Mesendoderm (in vitro differentiated cells): ENCODE measurements at regions not wholly inside any gene's neighbourhood (a gene's known extent, or its start where the extent isn't known, plus 50 kb on each side); places are given as distances from the start of the nearest gene placed in this dataset.

Experiments used
- DNase-seq: peaks from one replicate; pipeline ENCODE4 v3.0.0; 2013
- H2AK5ac ChIP-seq: 2 replicates; pipeline ENCODE4 v1.6.1; 2013; ENCODE audit warnings: low read length, inconsistent platforms
- H2BK120ac ChIP-seq: 2 replicates; pipeline ENCODE4 v1.6.1; 2013; ENCODE audit warnings: low read depth, mild to moderate bottlenecking, low read length, moderate library complexity, mixed read lengths
- H2BK15ac ChIP-seq: replicated peaks from 2 replicates; pipeline ENCODE4 v1.6.1; 2013; ENCODE audit warnings: low read depth, mild to moderate bottlenecking, moderate library complexity
- H2BK5ac ChIP-seq: 2 replicates; pipeline ENCODE4 v1.6.1; 2013; ENCODE audit warnings: low read length, inconsistent platforms
- H3K18ac ChIP-seq: 2 replicates; pipeline ENCODE4 v1.6.1; 2013; ENCODE audit warnings: mild to moderate bottlenecking, low read length, mixed read lengths
- H3K23ac ChIP-seq: one replicate; pipeline ENCODE4 v1.6.1; 2013; ENCODE audit warnings: low read length
- H3K27ac ChIP-seq: 2 replicates; pipeline ENCODE4 v1.5.1; 2013; ENCODE audit warnings: low read depth, mild to moderate bottlenecking, inconsistent platforms, low read length, moderate library complexity
- H3K27me3 ChIP-seq: 2 replicates; pipeline ENCODE4 v1.6.1; 2013; ENCODE audit warnings: low read length, control low read depth, mild to moderate bottlenecking, inconsistent platforms; ENCODE audit not compliant: insufficient read depth, poor library complexity
- H3K36me3 ChIP-seq: 2 replicates; pipeline ENCODE4 v1.6.1; 2013; ENCODE audit warnings: low read length, inconsistent platforms; ENCODE audit not compliant: control insufficient read depth, insufficient read depth
- H3K4ac ChIP-seq: one replicate; pipeline ENCODE4 v1.6.1; 2013; ENCODE audit warnings: low read depth, mild to moderate bottlenecking, low read length, moderate library complexity
- H3K4me1 ChIP-seq: 2 replicates; pipeline ENCODE4 v1.6.1; 2013; ENCODE audit warnings: low read depth, low read length, inconsistent platforms; ENCODE audit not compliant: control insufficient read depth
- H3K4me2 ChIP-seq: 2 replicates; pipeline ENCODE4 v1.6.1; 2013; ENCODE audit warnings: low read length
- H3K4me3 ChIP-seq: 2 replicates; pipeline ENCODE4 v1.5.1; 2013; ENCODE audit warnings: mild to moderate bottlenecking, low read length
- H3K56ac ChIP-seq: one replicate; pipeline ENCODE4 v1.6.1; 2013; ENCODE audit warnings: low read length
- H3K79me1 ChIP-seq: 2 replicates; pipeline ENCODE4 v1.6.1; 2013; ENCODE audit warnings: low read length, inconsistent platforms
- H3K79me2 ChIP-seq: 2 replicates; pipeline ENCODE4 v1.6.1; 2013; ENCODE audit warnings: mild to moderate bottlenecking, low read length; ENCODE audit not compliant: control insufficient read depth, insufficient read depth
- H3K9ac ChIP-seq: 2 replicates; pipeline ENCODE4 v1.6.1; 2013; ENCODE audit warnings: low read length, inconsistent platforms
- H4K5ac ChIP-seq: one replicate; pipeline ENCODE4 v1.6.1; 2013; ENCODE audit warnings: low read length
- H4K8ac ChIP-seq: one replicate; pipeline ENCODE4 v1.6.1; 2013; ENCODE audit warnings: low read depth, mild to moderate bottlenecking, control low read depth, low read length, moderate library complexity
- WGBS: extraction: QIAGEN DNeasy Blood & Tissue Kit; methylation state at CpG from one replicate; pipeline ENCODE4 v1.1.7; 2013; ENCODE audit warnings: low lambda C conversion rate, missing lambda C conversion rate; ENCODE audit not compliant: insufficient coverage; ENCODE audit errors: extremely low coverage; 5-methylcytosine and 5-hydroxymethylcytosine counted together

GRCh38 chr17:5866978-5867377 is 203.2 kb upstream of the WSCD1 start:
- Histone ChIP-seq H3K9ac (no peak overlapping the region), H4K5ac (no peak overlapping the region), H2BK15ac (no peak overlapping the region), H4K8ac (no peak overlapping the region), H3K4me1 (no peaks in the 10 kb centered on the region), H3K18ac (no peak overlapping the region), H3K4ac (no peak overlapping the region), H3K79me2 (no peaks in the 10 kb centered on the region), H3K36me3 (no peaks in the 10 kb centered on the region), H3K4me3 (no peak overlapping the region), H3K79me1 (no peaks in the 10 kb centered on the region), H2BK120ac (no peak overlapping the region), H3K56ac (no peak overlapping the region), H2AK5ac (no peak overlapping the region), H2BK5ac (no peak overlapping the region), H3K23ac (no peak overlapping the region), H3K27me3 (no peaks in the 10 kb centered on the region), H3K27ac (no peak overlapping the region), H3K4me2 (no peak overlapping the region)
- no CpG with 5 or more reads among the region's 4 CpGs for WGBS
- no peak for DNase-seq

- H2AK5ac ChIP-seq, result no peak overlapping the region
- H2BK120ac ChIP-seq, result no peak overlapping the region
- no peaks in the 10 kb centered on the region for H3K79me1 ChIP-seq
- no peaks in the 10 kb centered on the region for H3K27me3 ChIP-seq
- no peak overlapping the region for H3K56ac ChIP-seq
- H3K4me2 ChIP-seq, result no peak overlapping the region
- H2BK15ac ChIP-seq, result no peak overlapping the region
- H4K8ac ChIP-seq, result no peak overlapping the region
- no peak for DNase-seq
- no peak overlapping the region for H3K4me3 ChIP-seq
- no peak overlapping the region for H4K5ac ChIP-seq
- H3K4me1 ChIP-seq, result no peaks in the 10 kb centered on the region
- H3K9ac ChIP-seq, result no peak overlapping the region
- no peak overlapping the region for H3K23ac ChIP-seq
- H3K79me2 ChIP-seq, result no peaks in the 10 kb centered on the region
- H2BK5ac ChIP-seq, result no peak overlapping the region
- no peak overlapping the region for H3K27ac ChIP-seq
- WGBS, result no CpG with 5 or more reads among the region's 12 CpGs
- H3K36me3 ChIP-seq, result no peaks in the 10 kb centered on the region
- no peak overlapping the region for H3K18ac ChIP-seq
- no peak overlapping the region for H3K4ac ChIP-seq
Measured at GRCh38 chr17:5869041-5869745, 201.0 kb upstream of the WSCD1 start.

- Histone ChIP-seq H3K9ac (no peak overlapping the region), H3K4me2 (no peak overlapping the region), H3K79me1 (no peaks in the 10 kb centered on the region), H3K56ac (no peak overlapping the region), H3K4me1 (no peaks in the 10 kb centered on the region), H3K23ac (no peak overlapping the region), H2BK5ac (no peak overlapping the region), H3K4ac (no peak overlapping the region), H2AK5ac (no peak overlapping the region), H3K27me3 (no peaks in the 10 kb centered on the region), H3K4me3 (no peak overlapping the region), H3K79me2 (no peaks in the 10 kb centered on the region), H3K18ac (no peak overlapping the region), H4K8ac (no peak overlapping the region), H3K27ac (no peak overlapping the region), H4K5ac (no peak overlapping the region), H2BK15ac (no peak overlapping the region), H2BK120ac (no peak overlapping the region), H3K36me3 (no peaks in the 10 kb centered on the region)
- no CpG with 5 or more reads among the region's 6 CpGs for WGBS
- DNase-seq, result no peak
Measured at GRCh38 chr17:5870231-5870953, 199.8 kb upstream of the WSCD1 start.

- no peak overlapping the region for H3K56ac ChIP-seq
- no CpG with 5 or more reads among the region's 10 CpGs for WGBS
Measured at GRCh38 chr17:5871666-5872065, 198.5 kb upstream of the WSCD1 start.

GRCh38 chr17:5872831-5873230 is 197.3 kb upstream of the WSCD1 start:
- H3K18ac ChIP-seq, result no peak overlapping the region
- no CpG with 5 or more reads among the region's 9 CpGs for WGBS
- no peak for DNase-seq

More at GRCh38 chr17:5871666-5872065, 198.5 kb upstream of the WSCD1 start:
- no peak overlapping the region for H3K27ac ChIP-seq
- H3K4me3 ChIP-seq, result no peak overlapping the region
- no peaks in the 10 kb centered on the region for H3K79me2 ChIP-seq
- no peaks in the 10 kb centered on the region for H3K4me1 ChIP-seq
- H3K79me1 ChIP-seq, result no peaks in the 10 kb centered on the region
- no peak overlapping the region for H2BK5ac ChIP-seq
- H3K4ac ChIP-seq, result no peak overlapping the region
- no peak for DNase-seq
- H4K5ac ChIP-seq, result no peak overlapping the region
- no peak overlapping the region for H3K23ac ChIP-seq
- H2AK5ac ChIP-seq, result no peak overlapping the region
- no peaks in the 10 kb centered on the region for H3K27me3 ChIP-seq
- H4K8ac ChIP-seq, result no peak overlapping the region
- no peaks in the 10 kb centered on the region for H3K36me3 ChIP-seq
- no peak overlapping the region for H3K9ac ChIP-seq
- H2BK120ac ChIP-seq, result no peak overlapping the region
- H3K18ac ChIP-seq, result no peak overlapping the region
- no peak overlapping the region for H3K4me2 ChIP-seq
- H2BK15ac ChIP-seq, result no peak overlapping the region

More at GRCh38 chr17:5872831-5873230, 197.3 kb upstream of the WSCD1 start:
- Histone ChIP-seq H2BK120ac (no peak overlapping the region), H3K9ac (no peak overlapping the region), H4K5ac (no peak overlapping the region), H3K79me1 (no peaks in the 10 kb centered on the region), H3K23ac (no peak overlapping the region), H4K8ac (no peak overlapping the region), H3K4me1 (no peaks in the 10 kb centered on the region), H3K4me3 (no peak overlapping the region), H3K79me2 (no peaks in the 10 kb centered on the region), H3K27ac (no peak overlapping the region), H2BK5ac (no peak overlapping the region), H3K27me3 (no peaks in the 10 kb centered on the region), H2BK15ac (no peak overlapping the region), H3K4me2 (no peak overlapping the region), H3K36me3 (no peaks in the 10 kb centered on the region), H3K56ac (no peak overlapping the region), H3K4ac (no peak overlapping the region), H2AK5ac (no peak overlapping the region)
